A549 (cell line): ENCODE measurements at regions not wholly inside any gene's neighbourhood (a gene's known extent, or its start where the extent isn't known, plus 50 kb on each side); places are given as distances from the start of the nearest gene placed in this dataset.
"Not testable (repeated sequence)": the region's sequence is repeated elsewhere in the genome, so short reads cannot be mapped to it uniquely, and the experiment has no call there.

Experiments
- ATAC-seq, 2 experiments: fragments of 200-7000 bp in 1 of 2; fragments of >200 bp in 1 of 2; cut with Nextera tagmentation in 1 of 2; cut with Tn5 transposase in 1 of 2; 3 replicates each; pipeline versions ENCODE4 v1.8.0 to v1.9.1; 2018 to 2020; ENCODE audit warnings: mild to moderate bottlenecking in 1 of 2, moderate library complexity in 1 of 2
- CTCF ChIA-PET: fragments of 300-600 bp; sonication (Branson Sonifier 250); formaldehyde crosslinking; extraction: SDS; loops from one replicate; lab custom pipeline; 2021; ENCODE audit warnings: antibody characterized with exemption, inconsistent platforms; lab: Yijun Ruan, JAX
- POLR2A ChIA-PET: fragments of 350-600 bp; formaldehyde crosslinking; extraction: SDS; loops from one replicate; lab custom pipeline; 2021; ENCODE audit warnings: antibody characterized with exemption, inconsistent platforms; lab: Yijun Ruan, JAX
- DNase-seq, 2 experiments: peaks; one replicate each; pipeline versions ENCODE4 v3.0.0 to v3.0.0-alpha.2; 2011 to 2016; ENCODE audit warnings: low read depth in 1 of 2, low spot score in 1 of 2
- FAIRE-seq: peaks from 2 replicates; lab custom pipeline; 2011; peaks lifted over from hg19 to GRCh38; lab: Jason Lieb, UNC
- H3K27ac ChIP-seq, 2 experiments: fragments of >200 bp; sonication (Bioruptor Twin); formaldehyde crosslinking; 3 replicates each; pipeline ENCODE4 v1.5.1; 2016 to 2017
- H3K4me1 ChIP-seq: fragments of >200 bp; sonication (Bioruptor Twin); formaldehyde crosslinking; 3 replicates; pipeline ENCODE4 v1.6.1; 2016
- H3K4me2 ChIP-seq: fragments of >200 bp; sonication (Bioruptor Twin); formaldehyde crosslinking; 3 replicates; pipeline ENCODE4 v1.6.1; 2016
- H3K4me3 ChIP-seq: fragments of >200 bp; sonication (Bioruptor Twin); formaldehyde crosslinking; 3 replicates; pipeline ENCODE4 v1.5.1; 2016
- H3K9me3 ChIP-seq: fragments of >200 bp; sonication (Bioruptor Twin); formaldehyde crosslinking; 3 replicates; pipeline ENCODE4 v1.6.1; 2016
- CHD2 ChIP-seq: fragments of 150-350 bp; IDR thresholded peaks from 2 replicates; pipeline ENCODE4 v1.6.1; 2014; ENCODE audit warnings: low read length; ENCODE audit not compliant: partially characterized antibody
- E2F6 ChIP-seq: IDR thresholded peaks from 2 replicates; pipeline ENCODE4 v1.6.1; 2012; ENCODE audit warnings: low read depth, borderline replicate concordance
- GATA3 ChIP-seq: IDR thresholded peaks from 2 replicates; pipeline ENCODE4 v1.6.1; 2012; ENCODE audit warnings: borderline replicate concordance
- HDAC2 ChIP-seq: fragments of 200-600 bp; sonication (generic); IDR thresholded peaks from 2 replicates; pipeline ENCODE4 v1.6.1; 2016
- JUN ChIP-seq, 2 experiments: fragments of >200 bp; sonication (Bioruptor Twin); formaldehyde crosslinking; IDR thresholded peaks; 2 replicates in 1 of 2; 3 replicates in 1 of 2; pipeline ENCODE4 v1.6.1; 2016 to 2017
- PHF8 ChIP-seq: fragments of 200-600 bp; sonication (generic); IDR thresholded peaks from 2 replicates; pipeline ENCODE4 v1.6.1; 2016; ENCODE audit warnings: low read depth, mild to moderate bottlenecking, antibody characterized with exemption, moderate library complexity, borderline replicate concordance
- POLR2A ChIP-seq: IDR thresholded peaks from 2 replicates; pipeline ENCODE4 v1.6.1; 2012; ENCODE audit warnings: mild to moderate bottlenecking, low read length
- RARB ChIP-seq: fragments of 250-450 bp; sonication (Bioruptor Pico); IDR thresholded peaks from 2 replicates; pipeline ENCODE4 v1.8.0; 2021; ENCODE audit warnings: mild to moderate bottlenecking, moderate library complexity
- RFX5 ChIP-seq: fragments of 450-650 bp; IDR thresholded peaks from 2 replicates; pipeline ENCODE4 v1.7.1; 2014; ENCODE audit warnings: antibody characterized with exemption, mild to moderate bottlenecking, moderate library complexity
- USF2 ChIP-seq: fragments of 450-650 bp; IDR thresholded peaks from 2 replicates; pipeline ENCODE4 v1.6.1; 2014; ENCODE audit warnings: antibody characterized with exemption
- WGBS: methylation state at CpG from one replicate; pipeline ENCODE4 v1.1.6; 2017; ENCODE audit errors: missing lambda C conversion rate; 5-methylcytosine and 5-hydroxymethylcytosine counted together
- TF ChIP-seq, protein P1 (sequence below): IDR thresholded peaks from 2 replicates; pipeline ENCODE4 v1.6.1; 2012
- TF ChIP-seq, protein P2 (sequence below): IDR thresholded peaks from 2 replicates; pipeline ENCODE4 v1.6.1; 2012
- TF ChIP-seq, protein P3 (sequence below): fragments of 250-450 bp; sonication (Bioruptor Pico); IDR thresholded peaks from 2 replicates; pipeline ENCODE4 v1.5.0; 2020; ENCODE audit warnings: low read depth, mild to moderate bottlenecking, moderate library complexity

DNA sequence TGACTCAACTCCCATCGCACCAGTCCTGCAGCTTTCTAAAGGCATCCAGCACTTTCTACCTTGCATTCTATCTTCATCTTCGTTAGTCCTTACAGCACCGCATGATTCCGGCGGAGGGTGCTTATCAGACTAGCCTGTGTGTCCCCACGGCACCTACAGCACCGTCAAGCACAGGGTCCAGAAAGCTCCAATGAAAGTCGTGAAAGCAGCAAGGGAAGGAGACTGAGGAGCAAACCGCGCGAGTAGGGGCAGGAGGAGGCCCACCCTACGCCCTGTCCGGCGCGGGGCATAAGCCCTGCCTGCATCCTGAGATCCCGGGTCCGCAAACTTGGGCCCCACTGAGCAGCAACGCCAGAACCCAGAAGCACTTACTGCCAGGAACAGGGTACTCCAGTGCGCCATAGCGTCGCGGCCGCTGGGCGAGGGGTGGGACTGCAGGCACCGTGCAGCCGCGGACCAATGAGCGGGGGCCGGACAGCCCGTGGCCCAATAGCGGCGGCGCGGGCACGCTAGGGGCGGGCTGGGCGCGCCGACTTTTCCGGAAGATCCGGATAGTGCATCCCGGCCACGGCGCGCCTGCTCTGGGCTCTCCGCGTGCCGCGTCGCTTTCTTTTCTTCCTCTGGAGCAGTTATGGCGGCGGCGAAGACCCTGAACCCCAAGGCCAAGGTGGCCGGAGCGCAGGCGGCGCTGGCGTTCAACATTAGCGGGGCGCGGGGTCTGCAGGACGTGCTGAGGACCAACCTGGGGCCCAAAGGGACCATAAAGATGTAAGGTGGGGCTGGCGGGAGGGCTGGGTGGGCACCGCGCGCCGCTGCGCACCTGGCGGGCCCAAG, 122.1 kb upstream of the VKORC1L1 start:
- ChIA-PET CTCF (interaction anchor here (1.0 kb wide), 1 partner anchor 263 kb away, joined by 3 read pairs; no protein-coding TSS in a partner anchor), POLR2A (interaction anchor here (1.0 kb wide), 1 partner anchor 20 kb away, joined by 3 read pairs; no protein-coding TSS in a partner anchor)
- Histone ChIP-seq H3K4me1 (peaks cover 28% of the 10 kb centered on the region), H3K27ac (peak overlapping the region; percentile 90 to 95), H3K4me2 (peak overlapping the region; percentile 93)
- ATAC-seq (peak; percentile 99), FAIRE-seq (no peak), DNase-seq (peak; percentile 83 to 89)
- 1% methylated on average over 19 of the region's 69 CpGs for WGBS
- TF ChIP-seq PHF8 (peak; percentile 10; the same call in 1 of the 2 replicates), RFX5 (no peak), CHD2 (no peak), E2F6 (peak; percentile 74; the same call in 1 of the 2 replicates), HDAC2 (peak; percentile 53; the same call in 1 of the 2 replicates), USF2 (peak; percentile 74), GATA3 (no peak), JUN (IDR thresholded peaks at IDR 0.05) (peak in 1 of 2 experiments; percentile 65; a peak in 3 of 5 replicates), POLR2A (peak; percentile 81), RARB (CRISPR knock-in tag) (no peak)
- TF ChIP-seq, protein P1, sequence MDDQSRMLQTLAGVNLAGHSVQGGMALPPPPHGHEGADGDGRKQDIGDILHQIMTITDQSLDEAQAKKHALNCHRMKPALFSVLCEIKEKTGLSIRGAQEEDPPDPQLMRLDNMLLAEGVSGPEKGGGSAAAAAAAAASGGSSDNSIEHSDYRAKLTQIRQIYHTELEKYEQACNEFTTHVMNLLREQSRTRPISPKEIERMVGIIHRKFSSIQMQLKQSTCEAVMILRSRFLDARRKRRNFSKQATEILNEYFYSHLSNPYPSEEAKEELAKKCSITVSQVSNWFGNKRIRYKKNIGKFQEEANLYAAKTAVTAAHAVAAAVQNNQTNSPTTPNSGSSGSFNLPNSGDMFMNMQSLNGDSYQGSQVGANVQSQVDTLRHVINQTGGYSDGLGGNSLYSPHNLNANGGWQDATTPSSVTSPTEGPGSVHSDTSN, result 0 out of 2 replicates have a peak, but pooled peaks have one; percentile 35
- TF ChIP-seq, protein P2, sequence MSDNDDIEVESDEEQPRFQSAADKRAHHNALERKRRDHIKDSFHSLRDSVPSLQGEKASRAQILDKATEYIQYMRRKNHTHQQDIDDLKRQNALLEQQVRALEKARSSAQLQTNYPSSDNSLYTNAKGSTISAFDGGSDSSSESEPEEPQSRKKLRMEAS, result peak; percentile 88
- TF ChIP-seq, protein P3, sequence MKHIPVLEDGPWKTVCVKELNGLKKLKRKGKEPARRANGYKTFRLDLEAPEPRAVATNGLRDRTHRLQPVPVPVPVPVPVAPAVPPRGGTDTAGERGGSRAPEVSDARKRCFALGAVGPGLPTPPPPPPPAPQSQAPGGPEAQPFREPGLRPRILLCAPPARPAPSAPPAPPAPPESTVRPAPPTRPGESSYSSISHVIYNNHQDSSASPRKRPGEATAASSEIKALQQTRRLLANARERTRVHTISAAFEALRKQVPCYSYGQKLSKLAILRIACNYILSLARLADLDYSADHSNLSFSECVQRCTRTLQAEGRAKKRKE, result no peak
- TF ChIP-seq, all 56 proteins: peak for 8
- peak overlapping the region; percentile 92 for H3K4me3 ChIP-seq
- H3K9me3 ChIP-seq, result no peaks in the 10 kb centered on the region

DNA sequence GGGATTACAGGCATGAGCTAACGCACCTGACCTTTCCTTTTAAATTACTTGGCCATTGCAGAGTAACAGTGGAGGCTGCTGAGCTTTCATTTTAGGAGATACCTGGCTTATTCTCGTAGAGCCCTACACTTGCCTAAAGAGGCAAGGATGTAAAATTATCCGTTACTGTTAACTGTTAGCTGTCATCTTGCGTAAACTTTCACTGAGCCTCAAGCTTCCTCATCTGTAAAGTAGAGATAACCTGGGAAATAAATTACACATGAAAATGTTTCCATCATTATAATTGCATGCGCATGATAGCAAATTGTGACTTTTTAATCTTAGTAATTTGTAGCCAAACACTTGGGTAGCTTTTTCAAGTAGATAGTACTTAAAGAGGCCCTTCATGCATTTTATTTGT, 118.8 kb upstream of the VKORC1L1 start:
- peaks cover 15% of the 10 kb centered on the region for H3K4me1 ChIP-seq
- H3K4me2 ChIP-seq, ATAC-seq, H3K27ac ChIP-seq, POLR2A ChIA-PET, CTCF ChIA-PET, H3K9me3 ChIP-seq, DNase-seq, FAIRE-seq, H3K4me3 ChIP-seq: not testable (repeated sequence)
- WGBS, result 95% methylated on average over 5 of the region's 5 CpGs

- H3K4me3 ChIP-seq, H3K27ac ChIP-seq, CTCF ChIA-PET, DNase-seq, POLR2A ChIA-PET, H3K4me1 ChIP-seq, H3K4me2 ChIP-seq, ATAC-seq, FAIRE-seq, H3K9me3 ChIP-seq: not testable (repeated sequence)
- 71% methylated on average over 1 of the region's 1 CpG for WGBS
Measured at GRCh38 chr7:65758991-65759390, 113.9 kb upstream of the VKORC1L1 start.

DNA sequence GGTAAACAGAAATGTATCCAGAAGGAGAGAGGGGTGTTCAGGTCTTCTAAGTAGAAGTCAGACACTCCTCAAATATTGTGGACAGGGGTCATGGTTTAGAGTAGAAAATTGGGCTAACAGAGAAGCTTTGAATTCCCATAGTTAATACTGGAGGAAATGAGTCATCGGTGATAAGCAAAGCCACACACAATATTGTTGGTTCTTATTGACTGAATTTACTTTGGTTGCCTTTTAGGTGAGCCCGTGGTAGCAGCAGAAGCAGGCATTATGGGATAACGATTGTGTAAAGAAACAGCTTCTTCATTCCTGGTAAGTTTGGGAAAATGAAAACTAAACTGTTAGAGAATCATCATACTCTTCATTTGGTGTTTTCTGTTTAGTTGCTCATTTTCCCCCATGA, 110.2 kb upstream of the VKORC1L1 start:
- H3K9me3 ChIP-seq, H3K4me1 ChIP-seq, H3K4me2 ChIP-seq, FAIRE-seq, H3K4me3 ChIP-seq, CTCF ChIA-PET, H3K27ac ChIP-seq, ATAC-seq, POLR2A ChIA-PET, DNase-seq: not testable (repeated sequence)
- 36% methylated on average over 3 of the region's 3 CpGs for WGBS

DNA sequence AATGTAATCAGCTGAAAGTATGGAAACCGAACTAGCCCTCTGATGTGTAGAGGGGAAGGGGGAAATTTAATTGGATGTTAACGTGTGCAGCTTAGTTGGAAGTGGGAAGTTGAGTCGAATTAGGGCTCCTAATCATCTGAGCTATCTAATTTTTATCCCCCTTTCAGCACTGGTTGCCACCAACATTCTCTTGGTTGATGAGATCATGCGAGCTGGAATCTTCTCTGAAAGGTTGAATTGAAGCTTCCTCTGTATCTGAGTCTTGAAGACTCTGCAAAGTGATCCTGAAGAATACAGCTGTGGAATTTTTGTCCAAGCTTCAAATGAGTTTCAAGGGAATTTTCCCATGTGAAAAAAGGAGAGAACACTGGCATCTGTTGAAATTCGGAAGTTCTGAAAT, 109.8 kb upstream of the VKORC1L1 start:
- DNase-seq, H3K4me2 ChIP-seq, H3K4me1 ChIP-seq, H3K9me3 ChIP-seq, POLR2A ChIA-PET, H3K27ac ChIP-seq, FAIRE-seq, H3K4me3 ChIP-seq, CTCF ChIA-PET, ATAC-seq: not testable (repeated sequence)
- 79% methylated on average over 5 of the region's 5 CpGs for WGBS
